CD4-positive, alpha-beta T cell treated with Interleukin-21 for 1 hour (primary cell): ENCODE measurements at regions not wholly inside any gene's neighbourhood (a gene's known extent, or its start where the extent isn't known, plus 50 kb on each side); places are given as distances from the start of the nearest gene placed in this dataset.

Experiments used
- DNase-seq: peaks from one replicate; pipeline ENCODE4 v3.0.0-alpha.2; 2020

GRCh38 chr4:180637616-180638015 lies 1605.6 kb upstream of the TENM3 start:
- DNase-seq: no peak

DNA sequence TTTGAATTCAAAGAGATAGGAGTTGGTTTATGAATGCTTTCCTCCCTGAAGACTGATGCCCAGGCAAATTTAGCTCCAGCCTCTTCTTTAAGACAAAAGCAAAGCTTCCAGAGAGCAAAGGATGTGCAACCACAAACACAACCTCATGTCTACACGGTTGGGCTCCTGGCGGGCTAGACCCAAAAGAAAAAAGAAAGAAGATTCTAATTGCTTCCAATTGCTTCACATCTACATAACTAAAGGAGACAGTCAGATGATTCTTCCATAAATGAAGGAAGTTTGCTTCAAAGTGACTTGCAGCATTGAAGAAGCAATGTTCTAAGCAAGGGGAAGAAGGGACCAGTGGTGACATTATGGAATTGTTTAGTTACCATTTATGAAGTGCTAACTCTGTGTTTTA lies 1603.0 kb upstream of the TENM3 start:
- DNase-seq: no peak

- DNase-seq: no peak
Observed at GRCh38 chr4:180641495-180641894, 1601.7 kb upstream of the TENM3 start.

GRCh38 chr4:180642732-180643131 lies 1600.5 kb upstream of the TENM3 start:
- no peak for DNase-seq

DNA sequence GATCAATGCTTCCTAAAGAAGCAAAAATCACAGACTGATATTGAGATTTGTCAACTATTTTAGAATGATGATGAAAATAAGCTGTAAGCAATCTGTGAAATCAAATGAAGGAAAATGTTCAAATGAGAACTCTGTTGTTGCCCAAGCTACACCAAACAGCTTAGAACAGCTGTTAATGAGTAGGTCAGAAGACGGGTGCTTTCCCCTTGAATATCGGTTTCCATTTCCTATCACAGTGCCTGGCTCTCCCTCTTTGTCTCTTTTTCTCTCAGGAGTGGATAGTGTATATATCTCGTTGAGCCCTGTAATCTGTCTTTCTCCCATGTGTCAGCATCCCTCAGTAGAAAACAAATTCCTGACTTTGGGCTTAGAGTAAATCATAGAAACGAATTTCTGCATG lies 1592.9 kb upstream of the TENM3 start:
- DNase-seq: no peak

DNA sequence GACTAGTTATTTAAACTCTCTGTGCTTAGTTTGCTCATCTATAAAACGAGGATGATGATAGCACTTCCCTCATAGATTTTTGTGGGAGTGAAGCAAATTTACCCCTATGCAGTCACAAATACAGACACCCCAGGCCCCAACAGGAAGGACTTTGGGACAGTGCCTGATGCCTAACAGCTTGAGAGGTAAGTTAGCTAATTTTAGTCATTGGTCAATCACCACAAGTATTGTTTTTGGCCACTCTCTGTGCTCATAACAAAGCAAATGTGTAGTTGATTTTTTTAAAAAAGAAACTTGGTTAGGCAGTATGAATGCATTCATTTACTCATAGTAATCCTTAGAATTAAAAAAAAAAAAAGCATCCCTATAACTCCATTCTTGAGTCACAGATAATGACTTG lies 1590.7 kb upstream of the TENM3 start:
- no peak for DNase-seq

GRCh38 chr4:180655886-180656285 lies 1587.3 kb upstream of the TENM3 start:
- DNase-seq: no peak

GRCh38 chr4:180657881-180658280 lies 1585.3 kb upstream of the TENM3 start:
- no peak for DNase-seq

DNA sequence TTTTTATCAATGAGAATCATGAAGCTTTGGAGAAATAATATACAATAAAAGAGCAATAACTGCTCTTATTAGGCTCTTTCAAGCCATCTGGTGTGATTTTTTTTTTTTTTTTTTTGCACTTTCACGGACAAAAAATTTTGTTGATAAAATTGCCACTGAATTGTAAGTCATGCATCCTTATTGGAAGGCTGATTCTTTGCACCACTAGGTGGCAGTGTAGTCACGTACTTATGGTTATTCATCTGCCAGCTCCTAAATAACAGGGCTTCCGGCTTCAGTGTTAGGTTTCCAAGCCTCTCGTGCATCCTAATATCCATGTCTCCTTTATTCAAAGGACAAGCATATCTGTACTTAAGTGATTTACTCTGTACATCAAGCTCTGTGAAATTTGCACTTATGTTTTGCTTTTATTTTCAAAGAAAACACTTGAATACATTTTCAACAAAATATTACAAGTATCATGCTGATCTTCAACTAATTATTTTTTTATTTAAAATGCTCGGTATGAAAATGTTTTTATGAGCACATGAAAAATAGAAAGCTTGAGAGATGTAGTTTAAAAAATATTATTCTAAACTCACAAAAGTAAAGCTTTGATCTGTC lies 1578.3 kb upstream of the TENM3 start:
- peak; percentile 43 for DNase-seq

DNA sequence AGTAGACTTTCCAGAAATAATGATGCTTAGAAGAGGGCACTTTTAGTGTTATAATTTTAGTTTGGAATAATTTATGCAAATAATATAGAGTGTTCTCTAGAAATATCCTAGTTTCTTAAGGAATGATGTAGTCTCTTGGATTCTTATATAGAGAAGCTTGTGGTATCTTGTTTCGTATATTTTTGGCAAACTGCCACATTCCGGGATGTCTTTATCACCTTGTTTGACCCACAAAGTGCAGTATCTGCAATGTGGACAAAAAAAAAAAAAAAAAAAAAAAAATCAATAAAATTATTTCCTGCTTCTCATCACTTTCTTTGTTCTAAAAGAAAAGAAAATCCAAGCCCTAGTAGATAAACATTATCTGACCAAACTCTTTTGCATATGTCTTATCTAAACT lies 1577.7 kb upstream of the TENM3 start:
- DNase-seq: no peak

GRCh38 chr4:180665994-180666824 lies 1577.0 kb upstream of the TENM3 start:
- no peak for DNase-seq

DNA sequence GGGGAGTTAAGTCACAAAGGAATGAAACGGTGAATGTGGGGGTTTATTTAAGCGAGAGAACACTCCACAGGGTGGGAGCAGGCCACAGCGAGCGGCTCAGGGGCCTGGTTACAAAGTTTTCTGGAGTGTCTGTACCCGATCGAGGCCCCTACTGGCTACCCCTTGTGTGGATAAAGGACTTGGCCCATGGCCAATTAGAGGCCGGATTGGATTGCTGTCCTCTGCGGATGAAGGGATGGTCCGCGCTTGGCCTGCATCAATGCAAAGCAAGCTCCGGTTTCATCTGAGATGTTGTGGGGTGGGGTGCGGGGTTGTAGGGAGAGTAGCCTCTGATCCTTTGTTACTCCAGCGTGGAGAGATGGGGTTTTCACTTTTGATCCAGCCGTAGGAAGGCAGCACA lies 1574.5 kb upstream of the TENM3 start:
- no peak for DNase-seq

- DNase-seq: no peak
Observed at GRCh38 chr4:180669680-180670079, 1573.5 kb upstream of the TENM3 start.

GRCh38 chr4:180674619-180675358 lies 1568.4 kb upstream of the TENM3 start:
- DNase-seq: no peak

- no peak for DNase-seq
Observed at GRCh38 chr4:180675359-180675650, 1567.9 kb upstream of the TENM3 start.

GRCh38 chr4:180680305-180680704 lies 1562.9 kb upstream of the TENM3 start:
- DNase-seq: no peak

- DNase-seq: no peak
Observed at GRCh38 chr4:180682776-180683175, 1560.4 kb upstream of the TENM3 start.

DNA sequence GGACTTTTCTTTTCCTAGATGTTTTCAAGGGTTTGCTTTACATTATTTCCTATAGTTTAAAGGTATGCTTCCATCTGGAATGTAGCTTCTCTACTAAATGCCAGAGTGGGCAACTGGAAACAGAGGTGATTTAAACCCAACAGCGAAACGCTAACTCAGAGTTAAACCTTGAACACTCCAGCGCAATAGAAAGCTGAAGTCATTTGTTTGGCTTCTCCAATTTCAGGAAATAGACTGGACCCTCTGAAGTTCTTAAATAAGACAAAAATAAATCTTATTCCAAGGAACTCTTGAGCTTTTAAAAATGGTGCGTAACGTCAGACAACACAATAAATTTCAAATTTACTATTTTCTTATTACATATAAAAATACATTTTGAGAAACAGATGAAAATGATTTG lies 1560.0 kb upstream of the TENM3 start:
- DNase-seq: no peak

DNA sequence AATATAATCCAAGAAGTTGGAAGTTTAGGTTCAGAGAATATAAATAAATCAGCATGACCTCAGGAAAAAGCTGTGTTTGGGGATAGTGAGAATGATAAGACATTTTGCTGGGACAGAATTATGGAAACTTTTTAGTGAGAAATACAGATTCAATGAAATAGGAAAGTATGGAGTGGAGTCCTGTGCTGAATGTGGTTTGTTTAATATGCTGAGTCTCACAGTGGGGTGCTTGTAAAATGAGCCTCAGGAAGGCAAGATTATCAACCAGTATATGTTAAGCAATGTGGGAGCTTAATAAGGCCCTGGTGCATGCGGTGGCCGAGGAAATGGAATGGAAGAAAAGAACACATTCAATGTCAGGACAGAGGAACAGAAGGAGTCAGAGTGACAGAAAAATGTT lies 1554.7 kb upstream of the TENM3 start:
- DNase-seq: no peak

GRCh38 chr4:180694875-180695274 lies 1548.3 kb upstream of the TENM3 start:
- no peak for DNase-seq

- DNase-seq: no peak
Observed at GRCh38 chr4:180695851-180696250, 1547.4 kb upstream of the TENM3 start.

DNA sequence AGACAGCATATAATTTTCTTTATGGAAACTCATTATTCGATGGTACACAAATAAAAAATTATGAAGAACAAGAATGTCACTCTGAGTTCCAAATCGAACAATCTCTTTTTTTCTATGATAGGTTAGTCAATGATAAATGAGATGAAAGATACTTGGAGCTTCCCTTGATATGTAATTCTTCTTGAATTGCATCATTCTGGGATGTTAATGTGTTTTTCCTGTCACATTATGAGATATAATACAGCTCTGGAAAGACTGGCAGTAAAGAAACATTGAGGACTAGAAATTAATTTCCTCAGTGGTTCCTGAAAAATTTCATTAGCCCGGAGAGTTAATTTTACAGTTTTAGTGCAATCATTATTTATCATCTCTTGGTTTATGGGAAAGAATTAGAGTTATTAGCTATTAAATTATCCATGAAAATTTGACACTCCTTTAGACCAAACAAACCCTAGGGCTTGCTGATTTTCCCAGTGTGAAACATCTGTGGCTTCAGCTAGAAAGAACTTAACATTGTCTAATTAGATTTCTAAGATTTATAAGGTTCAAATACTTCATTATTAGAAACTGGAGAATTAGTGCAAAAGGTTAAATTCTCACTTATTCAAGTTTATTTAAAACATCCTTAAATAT lies 1546.6 kb upstream of the TENM3 start:
- no peak for DNase-seq

- no peak for DNase-seq
Observed at GRCh38 chr4:180698550-180699195, 1544.5 kb upstream of the TENM3 start.
